GM23338 (cell line): ENCODE measurements at regions not wholly inside any gene's neighbourhood (a gene's known extent, or its start where the extent isn't known, plus 50 kb on each side); places are given as distances from the start of the nearest gene placed in this dataset.

Experiments used
- EZH2 ChIP-seq: fragments of 200-600 bp; sonication (generic); IDR thresholded peaks from one replicate; pipeline ENCODE4 v1.8.0; 2017; ENCODE audit warnings: antibody characterized with exemption, mild to moderate bottlenecking, low read depth; ENCODE audit not compliant: unreplicated experiment
- POLR2AphosphoS5 ChIP-seq: IDR thresholded peaks from 2 replicates; pipeline ENCODE4 v1.6.1; 2016; ENCODE audit warnings: antibody characterized with exemption, low read depth
- ZNF114 ChIP-seq: fragments of 250-450 bp; sonication (Bioruptor Pico); IDR thresholded peaks from 2 replicates; pipeline ENCODE4 v1.5.0; 2020; ENCODE audit warnings: mild to moderate bottlenecking, moderate library complexity
- ZNF331 ChIP-seq: fragments of 250-450 bp; sonication (Bioruptor Pico); IDR thresholded peaks from 2 replicates; pipeline ENCODE4 v1.5.0; 2020; ENCODE audit warnings: low read depth, mild to moderate bottlenecking, moderate library complexity
- TF ChIP-seq, protein P1 (sequence below), 2 experiments: fragments of 200-600 bp in 1 of 2; sonication (generic) in 1 of 2; conservative IDR thresholded peaks; 2 replicates each; pipeline versions ENCODE4 v1.5.1 to v1.6.1; 2016 to 2017; ENCODE audit warnings: antibody characterized with exemption in 2 of 2, low read depth in 2 of 2, mild to moderate bottlenecking in 2 of 2, moderate library complexity in 1 of 2
- TF ChIP-seq, protein P2 (sequence below): fragments of 250-450 bp; sonication (Bioruptor Pico); IDR thresholded peaks from 2 replicates; pipeline ENCODE4 v1.5.0; 2020; ENCODE audit warnings: mild to moderate bottlenecking, moderate library complexity
- TF ChIP-seq, protein P3 (sequence below): IDR thresholded peaks from 2 replicates; pipeline ENCODE4 v1.6.1; 2016; ENCODE audit warnings: antibody characterized with exemption
- TF ChIP-seq, protein P4 (sequence below): IDR thresholded peaks from one replicate; pipeline ENCODE4 v1.6.1; 2018; ENCODE audit warnings: antibody characterized with exemption; ENCODE audit not compliant: unreplicated experiment

- TF ChIP-seq, protein P1, sequence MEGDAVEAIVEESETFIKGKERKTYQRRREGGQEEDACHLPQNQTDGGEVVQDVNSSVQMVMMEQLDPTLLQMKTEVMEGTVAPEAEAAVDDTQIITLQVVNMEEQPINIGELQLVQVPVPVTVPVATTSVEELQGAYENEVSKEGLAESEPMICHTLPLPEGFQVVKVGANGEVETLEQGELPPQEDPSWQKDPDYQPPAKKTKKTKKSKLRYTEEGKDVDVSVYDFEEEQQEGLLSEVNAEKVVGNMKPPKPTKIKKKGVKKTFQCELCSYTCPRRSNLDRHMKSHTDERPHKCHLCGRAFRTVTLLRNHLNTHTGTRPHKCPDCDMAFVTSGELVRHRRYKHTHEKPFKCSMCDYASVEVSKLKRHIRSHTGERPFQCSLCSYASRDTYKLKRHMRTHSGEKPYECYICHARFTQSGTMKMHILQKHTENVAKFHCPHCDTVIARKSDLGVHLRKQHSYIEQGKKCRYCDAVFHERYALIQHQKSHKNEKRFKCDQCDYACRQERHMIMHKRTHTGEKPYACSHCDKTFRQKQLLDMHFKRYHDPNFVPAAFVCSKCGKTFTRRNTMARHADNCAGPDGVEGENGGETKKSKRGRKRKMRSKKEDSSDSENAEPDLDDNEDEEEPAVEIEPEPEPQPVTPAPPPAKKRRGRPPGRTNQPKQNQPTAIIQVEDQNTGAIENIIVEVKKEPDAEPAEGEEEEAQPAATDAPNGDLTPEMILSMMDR (conservative IDR thresholded peaks at IDR 0.05; ENCODE audit: low read depth in 2 of 2) = no peak
- TF ChIP-seq POLR2AphosphoS5 (no peak), ZNF331 (no peak), ZNF114 (CRISPR knock-in tag) (no peak), EZH2 (no peak)
- TF ChIP-seq, protein P2, sequence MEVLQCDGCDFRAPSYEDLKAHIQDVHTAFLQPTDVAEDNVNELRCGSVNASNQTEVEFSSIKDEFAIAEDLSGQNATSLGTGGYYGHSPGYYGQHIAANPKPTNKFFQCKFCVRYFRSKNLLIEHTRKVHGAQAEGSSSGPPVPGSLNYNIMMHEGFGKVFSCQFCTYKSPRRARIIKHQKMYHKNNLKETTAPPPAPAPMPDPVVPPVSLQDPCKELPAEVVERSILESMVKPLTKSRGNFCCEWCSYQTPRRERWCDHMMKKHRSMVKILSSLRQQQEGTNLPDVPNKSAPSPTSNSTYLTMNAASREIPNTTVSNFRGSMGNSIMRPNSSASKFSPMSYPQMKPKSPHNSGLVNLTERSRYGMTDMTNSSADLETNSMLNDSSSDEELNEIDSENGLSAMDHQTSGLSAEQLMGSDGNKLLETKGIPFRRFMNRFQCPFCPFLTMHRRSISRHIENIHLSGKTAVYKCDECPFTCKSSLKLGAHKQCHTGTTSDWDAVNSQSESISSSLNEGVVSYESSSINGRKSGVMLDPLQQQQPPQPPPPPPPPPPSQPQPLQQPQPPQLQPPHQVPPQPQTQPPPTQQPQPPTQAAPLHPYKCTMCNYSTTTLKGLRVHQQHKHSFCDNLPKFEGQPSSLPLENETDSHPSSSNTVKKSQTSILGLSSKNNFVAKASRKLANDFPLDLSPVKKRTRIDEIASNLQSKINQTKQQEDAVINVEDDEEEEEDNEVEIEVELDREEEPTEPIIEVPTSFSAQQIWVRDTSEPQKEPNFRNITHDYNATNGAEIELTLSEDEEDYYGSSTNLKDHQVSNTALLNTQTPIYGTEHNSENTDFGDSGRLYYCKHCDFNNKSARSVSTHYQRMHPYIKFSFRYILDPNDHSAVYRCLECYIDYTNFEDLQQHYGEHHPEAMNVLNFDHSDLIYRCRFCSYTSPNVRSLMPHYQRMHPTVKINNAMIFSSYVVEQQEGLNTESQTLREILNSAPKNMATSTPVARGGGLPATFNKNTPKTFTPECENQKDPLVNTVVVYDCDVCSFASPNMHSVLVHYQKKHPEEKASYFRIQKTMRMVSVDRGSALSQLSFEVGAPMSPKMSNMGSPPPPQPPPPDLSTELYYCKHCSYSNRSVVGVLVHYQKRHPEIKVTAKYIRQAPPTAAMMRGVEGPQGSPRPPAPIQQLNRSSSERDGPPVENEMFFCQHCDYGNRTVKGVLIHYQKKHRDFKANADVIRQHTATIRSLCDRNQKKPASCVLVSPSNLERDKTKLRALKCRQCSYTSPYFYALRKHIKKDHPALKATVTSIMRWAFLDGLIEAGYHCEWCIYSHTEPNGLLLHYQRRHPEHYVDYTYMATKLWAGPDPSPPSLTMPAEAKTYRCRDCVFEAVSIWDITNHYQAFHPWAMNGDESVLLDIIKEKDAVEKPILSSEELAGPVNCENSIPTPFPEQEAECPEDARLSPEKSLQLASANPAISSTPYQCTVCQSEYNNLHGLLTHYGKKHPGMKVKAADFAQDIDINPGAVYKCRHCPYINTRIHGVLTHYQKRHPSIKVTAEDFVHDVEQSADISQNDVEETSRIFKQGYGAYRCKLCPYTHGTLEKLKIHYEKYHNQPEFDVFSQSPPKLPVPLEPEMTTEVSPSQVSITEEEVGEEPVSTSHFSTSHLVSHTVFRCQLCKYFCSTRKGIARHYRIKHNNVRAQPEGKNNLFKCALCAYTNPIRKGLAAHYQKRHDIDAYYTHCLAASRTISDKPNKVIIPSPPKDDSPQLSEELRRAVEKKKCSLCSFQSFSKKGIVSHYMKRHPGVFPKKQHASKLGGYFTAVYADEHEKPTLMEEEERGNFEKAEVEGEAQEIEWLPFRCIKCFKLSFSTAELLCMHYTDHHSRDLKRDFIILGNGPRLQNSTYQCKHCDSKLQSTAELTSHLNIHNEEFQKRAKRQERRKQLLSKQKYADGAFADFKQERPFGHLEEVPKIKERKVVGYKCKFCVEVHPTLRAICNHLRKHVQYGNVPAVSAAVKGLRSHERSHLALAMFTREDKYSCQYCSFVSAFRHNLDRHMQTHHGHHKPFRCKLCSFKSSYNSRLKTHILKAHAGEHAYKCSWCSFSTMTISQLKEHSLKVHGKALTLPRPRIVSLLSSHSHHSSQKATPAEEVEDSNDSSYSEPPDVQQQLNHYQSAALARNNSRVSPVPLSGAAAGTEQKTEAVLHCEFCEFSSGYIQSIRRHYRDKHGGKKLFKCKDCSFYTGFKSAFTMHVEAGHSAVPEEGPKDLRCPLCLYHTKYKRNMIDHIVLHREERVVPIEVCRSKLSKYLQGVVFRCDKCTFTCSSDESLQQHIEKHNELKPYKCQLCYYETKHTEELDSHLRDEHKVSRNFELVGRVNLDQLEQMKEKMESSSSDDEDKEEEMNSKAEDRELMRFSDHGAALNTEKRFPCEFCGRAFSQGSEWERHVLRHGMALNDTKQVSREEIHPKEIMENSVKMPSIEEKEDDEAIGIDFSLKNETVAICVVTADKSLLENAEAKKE (CRISPR knock-in tag) = no peak
- TF ChIP-seq, protein P3, sequence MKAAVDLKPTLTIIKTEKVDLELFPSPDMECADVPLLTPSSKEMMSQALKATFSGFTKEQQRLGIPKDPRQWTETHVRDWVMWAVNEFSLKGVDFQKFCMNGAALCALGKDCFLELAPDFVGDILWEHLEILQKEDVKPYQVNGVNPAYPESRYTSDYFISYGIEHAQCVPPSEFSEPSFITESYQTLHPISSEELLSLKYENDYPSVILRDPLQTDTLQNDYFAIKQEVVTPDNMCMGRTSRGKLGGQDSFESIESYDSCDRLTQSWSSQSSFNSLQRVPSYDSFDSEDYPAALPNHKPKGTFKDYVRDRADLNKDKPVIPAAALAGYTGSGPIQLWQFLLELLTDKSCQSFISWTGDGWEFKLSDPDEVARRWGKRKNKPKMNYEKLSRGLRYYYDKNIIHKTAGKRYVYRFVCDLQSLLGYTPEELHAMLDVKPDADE = no peak
- TF ChIP-seq, protein P4, sequence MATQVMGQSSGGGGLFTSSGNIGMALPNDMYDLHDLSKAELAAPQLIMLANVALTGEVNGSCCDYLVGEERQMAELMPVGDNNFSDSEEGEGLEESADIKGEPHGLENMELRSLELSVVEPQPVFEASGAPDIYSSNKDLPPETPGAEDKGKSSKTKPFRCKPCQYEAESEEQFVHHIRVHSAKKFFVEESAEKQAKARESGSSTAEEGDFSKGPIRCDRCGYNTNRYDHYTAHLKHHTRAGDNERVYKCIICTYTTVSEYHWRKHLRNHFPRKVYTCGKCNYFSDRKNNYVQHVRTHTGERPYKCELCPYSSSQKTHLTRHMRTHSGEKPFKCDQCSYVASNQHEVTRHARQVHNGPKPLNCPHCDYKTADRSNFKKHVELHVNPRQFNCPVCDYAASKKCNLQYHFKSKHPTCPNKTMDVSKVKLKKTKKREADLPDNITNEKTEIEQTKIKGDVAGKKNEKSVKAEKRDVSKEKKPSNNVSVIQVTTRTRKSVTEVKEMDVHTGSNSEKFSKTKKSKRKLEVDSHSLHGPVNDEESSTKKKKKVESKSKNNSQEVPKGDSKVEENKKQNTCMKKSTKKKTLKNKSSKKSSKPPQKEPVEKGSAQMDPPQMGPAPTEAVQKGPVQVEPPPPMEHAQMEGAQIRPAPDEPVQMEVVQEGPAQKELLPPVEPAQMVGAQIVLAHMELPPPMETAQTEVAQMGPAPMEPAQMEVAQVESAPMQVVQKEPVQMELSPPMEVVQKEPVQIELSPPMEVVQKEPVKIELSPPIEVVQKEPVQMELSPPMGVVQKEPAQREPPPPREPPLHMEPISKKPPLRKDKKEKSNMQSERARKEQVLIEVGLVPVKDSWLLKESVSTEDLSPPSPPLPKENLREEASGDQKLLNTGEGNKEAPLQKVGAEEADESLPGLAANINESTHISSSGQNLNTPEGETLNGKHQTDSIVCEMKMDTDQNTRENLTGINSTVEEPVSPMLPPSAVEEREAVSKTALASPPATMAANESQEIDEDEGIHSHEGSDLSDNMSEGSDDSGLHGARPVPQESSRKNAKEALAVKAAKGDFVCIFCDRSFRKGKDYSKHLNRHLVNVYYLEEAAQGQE = no peak
These were observed 98.5 kb upstream of the MAGEB16 start for GRCh38 chrX:35699642-35700041.
